Hematopoietic multipotent progenitor cell treated with erythropoietin and hydrocortisone succinate and interleukin-3 and kit ligand, for 8 days (in vitro differentiated cells): ENCODE measurements at regions not wholly inside any gene's neighbourhood (a gene's known extent, or its start where the extent isn't known, plus 50 kb on each side); places are given as distances from the start of the nearest gene placed in this dataset.

Source experiments
- DNase-seq: peaks from one replicate; pipeline ENCODE4 v3.0.0-alpha.2; 2015

DNA sequence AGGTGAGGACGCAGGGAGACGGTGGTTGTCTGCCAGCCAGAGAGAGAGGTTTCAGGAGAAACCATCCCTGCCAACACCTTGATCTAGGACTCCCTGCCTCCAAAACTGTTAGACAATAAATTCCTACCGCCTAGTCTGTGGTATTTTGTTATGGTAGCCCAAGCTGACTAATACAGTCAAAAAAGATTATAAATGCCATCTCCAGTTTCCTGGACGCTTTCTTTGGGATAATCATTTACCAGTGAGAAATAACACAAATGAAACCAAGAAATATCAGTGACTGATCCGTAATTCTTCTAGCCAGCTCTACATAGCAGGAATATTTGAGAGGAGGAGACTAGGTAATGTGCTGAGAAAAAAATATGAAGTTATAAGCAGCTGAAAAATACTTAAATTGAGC is 707.8 kb upstream of the LMCD1 start:
- no peak for DNase-seq

DNA sequence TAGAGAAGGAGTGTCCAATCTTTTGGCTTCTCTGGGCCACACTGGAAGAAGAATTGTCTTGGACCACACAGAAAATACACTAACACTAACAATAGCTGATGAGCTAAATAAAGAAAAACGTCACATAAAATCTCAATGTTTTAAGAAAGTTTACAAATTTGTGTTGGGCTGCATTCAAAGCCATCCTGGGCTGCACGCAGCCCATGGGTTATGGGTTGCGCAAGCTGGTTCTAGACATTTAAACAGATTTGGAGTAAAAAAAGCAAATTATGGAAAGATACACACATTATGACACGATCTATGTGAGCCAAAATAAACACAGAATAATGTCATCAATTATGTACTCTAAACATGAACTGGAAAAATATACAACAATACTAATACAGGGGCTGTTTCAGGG is 703.3 kb upstream of the LMCD1 start:
- DNase-seq, result no peak

- no peak for DNase-seq
These were observed 701.4 kb upstream of the LMCD1 start for GRCh38 chr3:7800006-7800780.

GRCh38 chr3:7812490-7812889 is 689.1 kb upstream of the LMCD1 start:
- DNase-seq, result no peak

DNA sequence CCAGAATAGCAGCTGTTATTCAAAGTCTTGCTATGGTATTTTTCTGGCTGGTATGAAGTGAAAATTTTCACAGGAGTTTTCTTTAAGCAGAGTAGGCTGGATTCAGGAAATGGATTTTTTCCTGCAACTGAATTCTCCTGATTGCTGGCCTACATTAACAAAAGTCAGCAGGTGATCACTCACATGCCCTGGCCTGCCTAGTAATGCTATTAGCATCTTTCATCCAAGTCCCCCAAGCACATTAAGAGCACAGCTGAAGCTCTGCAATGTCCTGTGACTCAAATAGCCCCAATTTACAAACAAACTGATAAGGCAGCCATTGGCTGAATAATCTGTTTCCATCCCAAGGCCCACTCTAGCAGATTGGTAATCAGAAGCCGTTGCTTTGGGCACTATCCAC is 688.3 kb upstream of the LMCD1 start:
- DNase-seq, result no peak

DNA sequence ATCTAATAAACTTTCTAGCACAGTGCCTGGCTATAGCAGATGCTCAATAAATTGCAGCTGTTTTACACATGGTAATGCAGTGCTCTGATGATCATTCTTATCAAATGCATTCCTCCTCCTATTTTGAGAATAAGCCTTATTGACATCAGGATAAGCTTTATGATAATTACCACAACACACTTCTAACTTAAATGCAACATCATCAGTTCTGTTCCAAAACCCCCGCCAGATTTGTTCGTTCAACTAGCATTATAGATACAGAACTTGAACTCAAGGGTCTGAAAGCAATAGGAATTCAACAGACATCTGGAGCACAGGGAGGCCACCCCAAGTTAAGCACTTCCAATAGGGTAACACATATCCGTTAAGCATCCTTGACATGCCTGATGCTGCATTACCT is 684.4 kb upstream of the LMCD1 start:
- DNase-seq, result no peak

DNA sequence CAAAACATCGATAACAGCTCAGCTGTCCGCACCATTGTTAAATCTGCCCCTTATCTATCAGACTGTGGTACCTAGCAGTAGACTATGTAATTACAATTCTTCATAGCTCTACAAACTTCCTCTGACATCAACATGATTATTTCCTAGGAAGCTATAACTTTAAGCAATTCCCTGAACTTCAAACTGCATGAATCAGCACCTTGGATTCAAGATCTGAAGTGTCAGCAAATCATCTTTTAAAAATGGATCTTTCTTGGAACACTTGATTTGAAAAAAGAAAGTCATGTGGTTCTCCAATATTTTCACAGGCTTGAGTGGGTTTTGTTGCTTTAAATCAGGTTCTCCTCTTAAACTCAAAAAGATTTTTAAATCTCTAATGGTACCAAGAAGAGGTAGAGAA is 680.7 kb upstream of the LMCD1 start:
- no peak for DNase-seq

GRCh38 chr3:7821858-7822257 is 679.8 kb upstream of the LMCD1 start:
- no peak for DNase-seq

GRCh38 chr3:7841451-7841850 is 660.2 kb upstream of the LMCD1 start:
- DNase-seq, result no peak

DNA sequence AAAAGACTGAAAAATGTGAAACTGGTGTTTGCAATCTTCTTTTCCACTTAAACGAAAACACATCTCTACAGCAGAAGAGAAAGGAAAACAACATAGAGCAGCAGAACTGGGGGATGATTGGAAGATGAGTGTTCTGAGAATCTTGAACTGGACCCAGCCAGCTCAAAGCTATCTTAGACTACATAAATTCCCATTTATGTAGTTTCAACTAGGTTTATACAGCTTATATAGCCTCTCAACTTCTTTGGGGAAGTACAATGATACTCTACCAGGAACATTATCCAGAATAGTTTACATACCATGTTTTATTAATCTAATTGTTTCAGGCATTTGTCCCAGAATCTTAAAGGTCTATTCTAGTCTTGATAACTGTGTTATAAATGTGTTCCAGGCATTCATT is 658.2 kb upstream of the LMCD1 start:
- DNase-seq, result no peak

DNA sequence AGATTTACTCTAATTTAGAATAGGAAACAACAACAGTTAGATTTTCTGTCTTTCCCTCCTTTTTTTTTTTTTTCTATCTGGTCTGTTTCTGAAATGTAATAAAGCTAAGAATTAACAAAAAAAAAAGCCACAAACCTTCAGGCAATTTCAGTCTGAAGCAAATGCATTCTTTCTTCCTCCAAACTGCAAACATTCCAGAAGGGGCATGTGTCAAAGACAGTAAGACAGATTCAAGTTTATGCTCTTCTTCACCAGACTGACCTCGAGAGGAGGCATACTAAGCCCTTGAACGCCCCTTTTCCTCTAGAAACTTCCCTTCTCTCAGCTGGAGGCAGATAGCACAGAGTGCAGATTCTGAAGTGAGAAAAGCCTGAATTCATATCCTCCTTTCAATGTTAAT is 654.6 kb upstream of the LMCD1 start:
- no peak for DNase-seq

- DNase-seq, result no peak
These were observed 654.1 kb upstream of the LMCD1 start for GRCh38 chr3:7847521-7847920.

DNA sequence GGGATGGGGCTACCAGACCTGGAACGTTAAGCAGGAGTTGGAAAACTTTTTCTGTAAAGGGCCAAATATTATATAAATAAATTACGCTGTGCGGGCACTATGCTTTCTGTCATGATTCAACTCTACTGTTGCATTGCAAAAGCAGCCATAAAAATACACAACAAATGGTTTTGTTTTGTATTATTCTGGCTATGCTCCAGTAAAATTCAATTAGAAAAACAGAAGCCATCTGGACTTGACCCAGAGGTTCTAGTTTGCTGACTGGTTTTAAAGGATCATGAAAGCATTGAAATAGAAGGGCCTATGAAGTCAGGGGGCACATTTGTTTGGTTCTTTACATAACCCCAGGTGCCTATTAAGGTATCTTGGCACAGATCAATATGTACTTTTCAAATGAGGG is 647.4 kb upstream of the LMCD1 start:
- DNase-seq, result no peak

DNA sequence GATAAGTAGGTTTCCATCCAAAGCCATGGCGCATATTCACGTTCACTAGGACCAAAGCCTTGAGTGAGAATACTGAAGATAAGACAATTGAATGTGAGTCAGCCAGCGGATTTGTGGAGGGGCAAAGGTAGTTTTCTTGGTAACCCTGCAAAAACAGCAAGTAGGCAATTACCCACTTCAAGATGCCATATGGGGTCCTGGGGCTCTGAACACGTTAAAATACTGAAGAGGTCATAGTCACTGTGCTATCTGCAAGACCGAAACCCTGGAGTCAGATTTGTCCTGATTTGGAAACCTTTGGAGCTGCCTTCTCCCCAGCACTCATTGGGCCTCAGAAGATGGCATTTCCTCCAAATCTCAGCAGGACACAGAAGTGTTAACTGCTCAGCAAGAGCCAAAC is 646.9 kb upstream of the LMCD1 start:
- no peak for DNase-seq

DNA sequence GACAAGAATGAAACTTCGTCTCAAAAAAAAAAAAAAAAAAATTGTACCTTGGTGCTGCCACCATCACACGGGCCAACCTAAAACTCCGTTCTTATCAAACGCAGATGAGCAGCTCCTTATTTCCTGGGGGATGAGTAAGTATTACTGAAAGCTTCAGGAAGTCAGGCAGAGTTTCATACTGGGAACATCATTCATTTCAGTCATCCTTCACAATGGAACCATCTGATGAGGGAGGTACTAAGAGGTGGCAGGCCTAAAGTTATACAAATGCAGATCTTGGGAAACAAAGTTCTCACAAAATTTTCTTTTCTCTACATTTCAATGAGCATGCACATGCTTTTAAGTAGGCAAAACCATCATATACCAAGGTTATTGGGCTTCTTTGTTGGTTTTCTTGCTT is 636.0 kb upstream of the LMCD1 start:
- no peak for DNase-seq

GRCh38 chr3:7867587-7867986 is 634.0 kb upstream of the LMCD1 start:
- no peak for DNase-seq

GRCh38 chr3:7871003-7871560 is 630.5 kb upstream of the LMCD1 start:
- DNase-seq, result no peak

DNA sequence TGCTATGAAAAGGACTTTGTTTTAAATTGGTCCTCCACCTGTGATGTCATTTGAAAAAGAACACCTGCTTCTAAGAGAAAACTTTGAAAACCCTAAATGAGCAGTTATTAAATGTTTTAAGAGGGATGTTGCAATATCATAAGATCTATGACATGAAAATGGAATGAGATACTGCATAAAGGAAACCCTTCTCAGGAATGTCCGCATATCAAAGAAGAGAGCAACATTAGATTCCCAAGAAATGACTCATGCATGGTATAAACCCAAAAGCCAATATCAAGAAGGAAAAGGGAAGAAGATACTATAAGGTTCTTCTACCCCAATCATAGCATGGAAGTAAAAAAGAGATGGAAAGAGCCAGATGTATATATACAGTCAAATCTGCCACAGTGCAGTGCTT is 627.5 kb upstream of the LMCD1 start:
- DNase-seq, result no peak

GRCh38 chr3:7875925-7876324 is 625.7 kb upstream of the LMCD1 start:
- no peak for DNase-seq

DNA sequence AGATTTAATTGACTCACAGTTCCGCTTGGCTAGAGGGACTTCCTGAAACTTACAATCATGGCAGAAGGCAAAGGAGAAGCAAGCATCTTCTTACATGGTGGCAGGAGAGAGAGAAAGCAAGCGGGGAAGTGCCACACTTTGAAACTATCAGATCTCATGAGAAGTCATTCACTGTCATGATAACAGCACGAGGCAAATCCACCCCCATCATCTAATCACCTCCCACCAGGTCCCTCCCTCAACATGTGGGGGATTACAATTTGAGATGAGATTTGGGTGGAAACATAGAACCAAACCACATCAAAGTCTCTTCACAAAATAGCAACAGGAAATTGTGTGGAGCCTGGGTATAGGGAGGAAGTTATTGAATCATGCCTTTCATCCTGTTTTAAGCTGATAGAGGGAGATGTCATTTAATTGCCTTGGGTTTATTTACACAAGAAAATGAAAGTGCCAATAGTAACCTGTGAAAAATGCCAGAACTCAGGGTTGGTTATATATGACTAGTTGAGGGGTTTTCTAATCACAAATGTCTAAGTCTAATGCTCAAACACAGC is 624.8 kb upstream of the LMCD1 start:
- peak; percentile 22 for DNase-seq

DNA sequence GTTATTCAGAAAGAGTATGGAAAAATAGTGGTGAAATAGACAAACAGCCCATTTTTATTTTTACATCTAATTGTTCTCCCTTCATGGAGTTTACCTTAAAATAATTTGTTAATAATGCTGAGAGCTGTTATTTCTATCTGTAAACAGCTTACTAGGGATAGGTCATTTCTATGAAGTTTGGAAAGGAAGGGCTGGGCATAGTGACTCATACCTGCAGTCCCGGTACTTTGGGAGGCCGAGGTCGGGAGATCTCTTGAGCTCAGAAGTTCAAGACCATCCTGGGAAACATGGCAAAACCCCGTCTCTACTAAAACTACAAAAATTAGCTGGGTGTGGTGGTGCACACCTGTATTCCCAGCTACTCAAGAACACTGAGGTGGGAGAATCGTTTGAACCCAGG is 624.3 kb upstream of the LMCD1 start:
- no peak for DNase-seq

DNA sequence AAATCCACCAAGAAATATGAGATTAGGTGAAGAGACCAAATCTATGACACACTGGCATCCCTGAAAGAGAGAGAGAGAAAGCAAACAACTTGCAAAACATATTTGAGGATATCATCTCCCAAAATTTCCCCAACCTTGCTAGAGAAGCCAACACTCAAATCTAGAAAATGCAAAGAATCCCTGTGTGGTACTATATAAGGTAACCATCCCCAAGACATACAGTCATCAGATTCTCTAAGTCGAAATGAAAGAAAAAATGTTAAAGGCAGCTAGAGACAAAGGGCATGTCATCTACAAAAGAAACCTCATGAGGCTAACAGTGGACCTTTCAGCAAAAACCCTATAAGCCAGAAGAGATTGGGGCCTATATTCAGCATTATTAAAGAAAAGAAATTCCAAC is 622.1 kb upstream of the LMCD1 start:
- no peak for DNase-seq

DNA sequence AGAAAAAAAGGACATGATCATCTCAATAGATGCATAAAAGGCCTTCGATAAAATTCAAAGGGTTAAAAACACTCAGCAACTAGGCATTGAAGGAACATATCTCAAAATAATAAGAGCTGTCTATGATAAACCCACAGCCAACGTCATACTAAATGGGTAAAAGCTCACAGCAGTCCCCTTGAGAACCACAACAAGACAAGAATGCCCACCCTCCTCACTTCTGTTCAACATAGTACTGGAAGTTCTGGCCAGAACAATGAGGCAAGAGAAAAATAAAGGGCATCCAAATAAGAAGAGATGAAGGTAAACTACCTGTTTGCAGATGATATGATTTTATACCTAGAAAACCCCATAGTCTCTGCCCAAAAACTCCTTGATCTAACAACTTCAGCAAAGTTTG is 619.7 kb upstream of the LMCD1 start:
- no peak for DNase-seq

- no peak for DNase-seq
These were observed 604.0 kb upstream of the LMCD1 start for GRCh38 chr3:7897655-7898054.

GRCh38 chr3:7913283-7913682 is 588.3 kb upstream of the LMCD1 start:
- DNase-seq, result no peak
